H9 (cell line): ENCODE measurements at regions not wholly inside any gene's neighbourhood (a gene's known extent, or its start where the extent isn't known, plus 50 kb on each side); places are given as distances from the start of the nearest gene placed in this dataset.

Experiments used
- DNase-seq: peaks from one replicate; pipeline ENCODE4 v3.0.0-alpha.2; 2017
- H2AFZ ChIP-seq: one replicate; pipeline ENCODE4 v1.6.1; 2013; ENCODE audit warnings: mild to moderate bottlenecking, low read length, control low read depth, moderate library complexity
- H2AK5ac ChIP-seq: 2 replicates; pipeline ENCODE4 v1.6.1; 2013; ENCODE audit warnings: low read length, control low read depth, mixed read lengths; ENCODE audit not compliant: insufficient read length
- H2BK120ac ChIP-seq: one replicate; pipeline ENCODE4 v1.6.1; 2013; ENCODE audit warnings: low read depth, mild to moderate bottlenecking, low read length, control low read depth, inconsistent platforms; ENCODE audit not compliant: poor library complexity, severe bottlenecking
- H2BK12ac ChIP-seq: 2 replicates; pipeline ENCODE4 v1.6.1; 2013; ENCODE audit warnings: low read length, control low read depth, mixed read lengths, low read depth; ENCODE audit not compliant: insufficient read length
- H2BK15ac ChIP-seq: 2 replicates; pipeline ENCODE4 v1.6.1; 2013; ENCODE audit warnings: low read depth, low read length, control low read depth
- H2BK20ac ChIP-seq: one replicate; pipeline ENCODE4 v1.6.1; 2013; ENCODE audit warnings: low read depth, mild to moderate bottlenecking, low read length, control low read depth, inconsistent platforms; ENCODE audit not compliant: poor library complexity, severe bottlenecking
- H2BK5ac ChIP-seq: 2 replicates; pipeline ENCODE4 v1.6.1; 2013; ENCODE audit warnings: low read length, control low read depth, mixed read lengths; ENCODE audit not compliant: insufficient read length
- H3K14ac ChIP-seq: 2 replicates; pipeline ENCODE4 v1.6.1; 2013; ENCODE audit warnings: low read length, control low read depth; ENCODE audit not compliant: insufficient read depth
- H3K18ac ChIP-seq: 2 replicates; pipeline ENCODE4 v1.6.1; 2013; ENCODE audit warnings: low read depth, mild to moderate bottlenecking, mixed read lengths, low read length, control low read depth; ENCODE audit not compliant: insufficient read length
- H3K23ac ChIP-seq: 2 replicates; pipeline ENCODE4 v1.6.1; 2013; ENCODE audit warnings: low read length, control low read depth, mixed read lengths, low read depth; ENCODE audit not compliant: insufficient read length
- H3K23me2 ChIP-seq: 2 replicates; pipeline ENCODE4 v1.6.1; 2013; ENCODE audit warnings: low read depth, mild to moderate bottlenecking, mixed read lengths, low read length, control low read depth; ENCODE audit not compliant: insufficient read length, poor library complexity, severe bottlenecking
- H3K27ac ChIP-seq: 2 replicates; pipeline ENCODE4 v1.5.1; 2013; ENCODE audit warnings: low read length, control low read depth, mixed read lengths, low read depth; ENCODE audit not compliant: insufficient read length
- H3K27me3 ChIP-seq: 2 replicates; pipeline ENCODE4 v1.6.1; 2013; ENCODE audit warnings: low read length, control low read depth, inconsistent platforms; ENCODE audit not compliant: insufficient read depth
- H3K4ac ChIP-seq: 2 replicates; pipeline ENCODE4 v1.6.1; 2013; ENCODE audit warnings: low read depth, mild to moderate bottlenecking, control low read depth, inconsistent platforms, low read length, moderate library complexity
- H3K4me1 ChIP-seq: 2 replicates; pipeline ENCODE4 v1.6.1; 2013; ENCODE audit warnings: low read length, control low read depth, inconsistent platforms; ENCODE audit not compliant: insufficient read depth
- H3K4me2 ChIP-seq: 2 replicates; pipeline ENCODE4 v1.6.1; 2013; ENCODE audit warnings: low read length, control low read depth, mixed read lengths; ENCODE audit not compliant: insufficient read length, insufficient read depth
- H3K56ac ChIP-seq: 2 replicates; pipeline ENCODE4 v1.6.1; 2013; ENCODE audit warnings: low read depth, mild to moderate bottlenecking, mixed read lengths, low read length, control low read depth; ENCODE audit not compliant: insufficient read length
- H3K79me1 ChIP-seq: 2 replicates; pipeline ENCODE4 v1.6.1; 2013; ENCODE audit warnings: low read depth, mild to moderate bottlenecking, moderate library complexity, low read length, control low read depth, inconsistent platforms; ENCODE audit not compliant: insufficient read depth, poor library complexity, severe bottlenecking
- H3K79me2 ChIP-seq: 2 replicates; pipeline ENCODE4 v1.6.1; 2013; ENCODE audit warnings: low read length, control low read depth, inconsistent platforms; ENCODE audit not compliant: insufficient read depth
- H3K9ac ChIP-seq: 2 replicates; pipeline ENCODE4 v1.6.1; 2013; ENCODE audit warnings: low read length, control low read depth, mixed read lengths; ENCODE audit not compliant: insufficient read length; ENCODE audit errors: extremely low read depth
- H3K9me3 ChIP-seq: one replicate; pipeline ENCODE4 v1.6.1; 2013; ENCODE audit warnings: low read depth, low read length, inconsistent platforms; ENCODE audit not compliant: control insufficient read depth
- H3T11ph ChIP-seq: one replicate; pipeline ENCODE4 v1.6.1; 2013; ENCODE audit warnings: mild to moderate bottlenecking, low read length, control low read depth, inconsistent platforms
- H4K20me1 ChIP-seq: one replicate; pipeline ENCODE4 v1.6.1; 2013; ENCODE audit not compliant: control insufficient read depth, insufficient read length, insufficient read depth
- H4K5ac ChIP-seq: 2 replicates; pipeline ENCODE4 v1.6.1; 2013; ENCODE audit warnings: low read depth, mild to moderate bottlenecking, mixed read lengths, low read length, control low read depth; ENCODE audit not compliant: insufficient read length
- H4K8ac ChIP-seq: replicated peaks from 2 replicates; pipeline ENCODE4 v1.6.1; 2013; ENCODE audit warnings: low read length, control low read depth, mixed read lengths, low read depth; ENCODE audit not compliant: insufficient read length
- H4K91ac ChIP-seq: 2 replicates; pipeline ENCODE4 v1.6.1; 2013; ENCODE audit warnings: low read depth, mild to moderate bottlenecking, moderate library complexity, mixed read lengths, low read length, control low read depth; ENCODE audit not compliant: insufficient read length
- H3K27ac Mint-ChIP-seq, 3 experiments: 2 replicates in 2 of 3; 3 replicates in 1 of 3; pipeline ENCODE4 v1.8.0; 2020 to 2021; ENCODE audit warnings: mixed read lengths in 3 of 3, mild to moderate bottlenecking in 1 of 3, moderate library complexity in 1 of 3
- H3K27me3 Mint-ChIP-seq: 2 replicates; pipeline ENCODE4 v1.8.0; 2021; ENCODE audit warnings: low read depth, mild to moderate bottlenecking, moderate library complexity, mixed read lengths
- H3K36me3 Mint-ChIP-seq, 3 experiments: 2 replicates in 2 of 3; 3 replicates in 1 of 3; pipeline ENCODE4 v1.8.0; 2020 to 2021; ENCODE audit warnings: low read depth in 3 of 3, mixed read lengths in 3 of 3; ENCODE audit not compliant: insufficient read depth in 1 of 3
- H3K4me1 Mint-ChIP-seq, 2 experiments: 2 replicates each; pipeline ENCODE4 v1.8.0; 2020; ENCODE audit warnings: mixed read lengths in 2 of 2
- H3K4me3 Mint-ChIP-seq, 2 experiments: 2 replicates in 1 of 2; 3 replicates in 1 of 2; pipeline ENCODE4 v1.8.0; 2020 to 2021; ENCODE audit warnings: mild to moderate bottlenecking in 2 of 2, mixed read lengths in 2 of 2, moderate library complexity in 1 of 2
- H3K9me3 Mint-ChIP-seq, 2 experiments: 2 replicates in 1 of 2; 3 replicates in 1 of 2; pipeline ENCODE4 v1.8.0; 2020; ENCODE audit warnings: mild to moderate bottlenecking in 2 of 2, mixed read lengths in 2 of 2, moderate library complexity in 1 of 2
- CTCF ChIP-seq: fragments of 200-600 bp; sonication (generic); conservative IDR thresholded peaks from 3 replicates; pipeline ENCODE4 v1.8.0; 2021; ENCODE audit warnings: antibody characterized with exemption, mild to moderate bottlenecking
- WGBS: extraction: QIAGEN DNeasy Blood & Tissue Kit; methylation state at CpG from one replicate; pipeline ENCODE4 v1.1.7; 2013; ENCODE audit warnings: missing lambda C conversion rate, low lambda C conversion rate, mixed read lengths; ENCODE audit not compliant: insufficient read length; ENCODE audit errors: extremely low coverage; 5-methylcytosine and 5-hydroxymethylcytosine counted together

- H3K4me2 ChIP-seq: no peak overlapping the region
- no peak overlapping the region for H4K91ac ChIP-seq
- H3K79me1 ChIP-seq: no peaks in the 10 kb centered on the region
- H4K20me1 ChIP-seq: no peaks in the 10 kb centered on the region
- no peak overlapping the region for H4K5ac ChIP-seq
- no peak overlapping the region for H4K8ac ChIP-seq
- H3K4me1 ChIP-seq: no peaks in the 10 kb centered on the region
- peaks cover 11% of the 10 kb centered on the region for H3K27me3 Mint-ChIP-seq
- TF ChIP-seq CTCF: no peak
- H3K4ac ChIP-seq: no peak overlapping the region
- H3K9me3 Mint-ChIP-seq: no peaks in the 10 kb centered on the region
- no peaks in the 10 kb centered on the region for H3K36me3 Mint-ChIP-seq
- no peak overlapping the region for H3K9ac ChIP-seq
- no peak overlapping the region for H2AK5ac ChIP-seq
- no peak overlapping the region for H2BK15ac ChIP-seq
- H3K23me2 ChIP-seq: no peaks in the 10 kb centered on the region
- no peak overlapping the region for H3K4me3 Mint-ChIP-seq
- no CpG with 5 or more reads among the region's 10 CpGs for WGBS
- no peak overlapping the region for H2AFZ ChIP-seq
- H3K23ac ChIP-seq: no peak overlapping the region
- H2BK12ac ChIP-seq: no peak overlapping the region
- peaks cover 4 to 7% of the 10 kb centered on the region in 2 experiments; a peak in 3 of 4 replicates for H3K4me1 Mint-ChIP-seq
- no peaks in the 10 kb centered on the region for H3K79me2 ChIP-seq
- H2BK5ac ChIP-seq: no peak overlapping the region
- no peaks in the 10 kb centered on the region for H3K9me3 ChIP-seq
- H3K27ac ChIP-seq: no peak overlapping the region
- H3K27me3 ChIP-seq: no peaks in the 10 kb centered on the region; the same call in 1 of the 2 replicates
- H2BK20ac ChIP-seq: no peak overlapping the region
- no peak overlapping the region for H3K14ac ChIP-seq
- H3K56ac ChIP-seq: no peak overlapping the region
- H3K27ac Mint-ChIP-seq: no peak overlapping the region
- H3K18ac ChIP-seq: no peak overlapping the region
- no peak overlapping the region for H3T11ph ChIP-seq
- no peak overlapping the region for H2BK120ac ChIP-seq
- no peak for DNase-seq
These were observed 192.7 kb upstream of the LRIG1 start for GRCh38 chr3:66693461-66694031.
